GM13977 (cell line): ENCODE measurements at regions not wholly inside any gene's neighbourhood (a gene's known extent, or its start where the extent isn't known, plus 50 kb on each side); places are given as distances from the start of the nearest gene placed in this dataset.

ENCODE experiments used
- DNase-seq: peaks from one replicate; pipeline ENCODE4 v3.0.0; 2012; ENCODE audit warnings: low spot score
- CTCF ChIP-seq: IDR thresholded peaks from 2 replicates; pipeline ENCODE4 v1.5.1; 2012; ENCODE audit warnings: mild to moderate bottlenecking, control low read depth; ENCODE audit not compliant: insufficient read depth; ENCODE audit errors: extremely low read depth, missing control alignments
- in situ Hi-C: fragments of 300-500 bp; cut with MboI; formaldehyde crosslinking; loops from one replicate; pipeline ENCODE4 v1.12.0; 2022; ENCODE audit warnings: low sequenced_read_pairs, low pct_unique_long_range_greater_than_20kb, mixed read lengths, inconsistent platforms; ENCODE audit not compliant: unreplicated experiment

DNA sequence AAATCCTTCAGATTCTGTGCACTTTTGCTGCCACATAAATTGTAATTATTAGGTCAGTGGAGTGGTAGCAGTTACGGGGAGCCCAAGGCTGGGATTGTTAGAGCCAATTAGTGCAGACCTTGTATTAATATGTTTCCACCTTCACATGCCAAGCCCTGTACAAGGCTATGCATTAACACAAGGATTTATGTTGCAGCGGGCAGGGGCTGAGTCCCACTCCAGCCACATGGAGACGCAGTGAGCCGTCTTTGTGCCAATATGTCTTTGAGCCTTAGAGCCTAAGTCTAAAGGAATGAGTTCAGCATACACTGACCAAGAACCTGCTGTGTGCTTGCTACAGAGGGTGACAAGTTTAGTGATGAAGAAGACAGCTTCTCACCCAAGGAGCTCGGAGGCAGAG lies 238.2 kb downstream of the TSN start:
- in situ Hi-C loops = no loop called here
- DNase-seq = no peak
- peak; percentile 7 for TF ChIP-seq CTCF

- no peak for TF ChIP-seq CTCF
- in situ Hi-C loops = no loop called here
Observed at GRCh38 chr2:121994238-121995206, 239.1 kb downstream of the TSN start.

DNA sequence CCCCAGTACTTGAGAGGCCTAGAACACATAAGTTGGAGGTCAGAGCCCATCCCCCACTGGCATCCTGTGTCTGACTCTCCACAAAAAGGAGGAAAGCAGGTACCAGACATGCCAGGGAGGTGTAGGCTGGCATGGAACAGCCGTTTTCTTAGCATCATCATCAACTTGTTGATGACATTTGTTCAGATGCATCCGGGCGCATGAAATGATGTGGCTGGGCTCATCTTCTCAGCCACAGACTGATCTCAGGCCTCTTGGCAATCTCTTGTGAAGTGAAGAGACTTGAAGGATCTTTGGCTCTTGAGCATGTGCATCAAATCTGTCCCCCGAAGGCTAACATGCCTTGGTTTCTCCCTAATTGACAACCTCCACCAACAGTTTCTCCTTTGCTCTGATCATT lies 243.3 kb downstream of the TSN start:
- no peak for TF ChIP-seq CTCF
- in situ Hi-C loops = no loop called here

More at GRCh38 chr2:121994238-121995206, 239.1 kb downstream of the TSN start:
- no peak for DNase-seq

GRCh38 chr2:121999264-121999663 lies 243.8 kb downstream of the TSN start:
- in situ Hi-C loops = no loop called here
- no peak for TF ChIP-seq CTCF
- DNase-seq = no peak

More for the DNA sequence above, 243.3 kb downstream of the TSN start:
- DNase-seq = no peak

- DNase-seq = no peak
- in situ Hi-C loops = no loop called here
- TF ChIP-seq CTCF = no peak
Observed at GRCh38 chr2:122000556-122001340, 245.3 kb downstream of the TSN start.

GRCh38 chr2:122001441-122001874 lies 246.0 kb downstream of the TSN start:
- in situ Hi-C loops = no loop called here
- no peak for DNase-seq
- TF ChIP-seq CTCF = no peak
